ENCODE measurements at regions not wholly inside any gene's neighbourhood (a gene's known extent, or its start where the extent isn't known, plus 50 kb on each side); places are given as distances from the start of the nearest gene placed in this dataset.
A peak's percentile ranks its signal among the peaks of the same experiment; 100 is the strongest.

GRCh38 chr7:25384788-25385505 lies 156.7 kb upstream of the NPVF start:
- TF ChIP-seq POLR2A (IDR thresholded peaks at IDR 0.05; ENCODE audit: low read depth, low read length), result no peak
- FAIRE-seq (no peak), DNase-seq (ENCODE audit: insufficient read length, low spot score) (no peak)

DNA sequence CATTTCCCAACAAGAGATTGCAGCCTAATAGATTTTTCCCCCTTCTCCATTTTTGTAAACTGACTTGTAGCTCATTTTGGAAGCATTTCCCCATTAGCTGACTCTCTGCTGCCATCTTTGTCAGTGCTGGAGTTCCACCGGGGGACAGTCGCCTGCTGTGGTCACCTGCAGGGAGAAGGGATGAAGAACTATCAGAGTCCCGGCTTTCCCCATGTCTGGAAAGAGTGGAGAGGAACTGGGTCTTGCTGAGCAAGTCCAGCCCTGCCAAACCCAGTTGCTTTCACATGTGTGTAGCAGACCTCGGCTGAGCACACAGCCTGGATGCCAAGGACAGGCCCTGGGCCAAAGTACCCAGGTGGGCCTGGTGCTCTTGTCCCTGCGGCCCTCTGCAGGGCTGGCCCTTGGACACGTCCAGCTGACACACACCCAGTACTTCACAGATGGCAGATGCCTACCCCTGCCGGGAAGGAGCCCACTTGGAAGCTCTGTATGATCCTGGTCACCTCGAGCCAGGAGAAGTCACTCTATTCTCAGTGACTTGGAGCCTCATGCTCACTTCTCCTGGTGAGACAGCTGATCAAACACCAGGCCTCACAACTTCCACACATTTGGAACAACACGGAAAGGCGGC lies 157.3 kb upstream of the NPVF start:
- no peak for TF ChIP-seq POLR2AphosphoS5 (IDR thresholded peaks at IDR 0.05; ENCODE audit: low read depth, low read length)
- no peak for TF ChIP-seq SPI1 (IDR thresholded peaks at IDR 0.05; ENCODE audit: low read depth, low read length)
- TF ChIP-seq POLR2A (IDR thresholded peaks at IDR 0.05; ENCODE audit: low read depth, low read length), result no peak
- no peak for TF ChIP-seq POU2F2 (IDR thresholded peaks at IDR 0.05; ENCODE audit: low read depth, low read length)
- TF ChIP-seq PAX5 (IDR thresholded peaks at IDR 0.05; ENCODE audit: insufficient read depth, low read length, severe bottlenecking), result no peak
- TF ChIP-seq TAF1 (IDR thresholded peaks at IDR 0.05; ENCODE audit: low read depth, low read length), result no peak
- FAIRE-seq (no peak), DNase-seq (ENCODE audit: insufficient read length, low spot score) (no peak)

GRCh38 chr7:25386311-25386744 lies 158.0 kb upstream of the NPVF start:
- DNase-seq (ENCODE audit: insufficient read length, low spot score), result no peak
- no peak for TF ChIP-seq TAF1 (IDR thresholded peaks at IDR 0.05; ENCODE audit: low read depth, low read length)
- no peak for TF ChIP-seq PAX5 (IDR thresholded peaks at IDR 0.05; ENCODE audit: insufficient read depth, low read length, severe bottlenecking)
- no peak for TF ChIP-seq POLR2AphosphoS5 (IDR thresholded peaks at IDR 0.05; ENCODE audit: low read depth, low read length)
- peak; percentile 63; the same call in 1 of the 2 replicates for TF ChIP-seq SPI1 (IDR thresholded peaks at IDR 0.05; ENCODE audit: low read depth, low read length)
- no peak for TF ChIP-seq POLR2A (IDR thresholded peaks at IDR 0.05; ENCODE audit: low read depth, low read length)
- no peak for TF ChIP-seq POU2F2 (IDR thresholded peaks at IDR 0.05; ENCODE audit: low read depth, low read length)
- FAIRE-seq, result no peak

DNA sequence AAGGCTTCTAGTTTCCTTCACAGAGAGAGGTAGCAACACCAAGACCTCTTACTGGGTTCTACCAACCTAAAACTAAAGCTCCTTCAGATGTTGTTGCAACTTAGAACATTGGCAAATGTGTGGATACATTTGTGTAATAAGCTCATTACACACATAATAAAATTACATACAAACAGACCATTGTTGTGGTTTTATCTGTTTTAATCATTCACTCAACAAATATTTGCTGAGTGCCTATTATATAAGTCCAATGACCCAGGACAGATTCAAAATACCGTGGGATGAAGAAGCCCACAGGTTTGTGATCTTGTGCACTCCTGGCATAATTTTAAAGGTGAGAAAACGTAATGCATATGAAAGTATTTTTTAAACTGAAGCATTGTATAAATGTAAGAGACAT lies 160.4 kb upstream of the NPVF start:
- FAIRE-seq (no peak), DNase-seq (ENCODE audit: insufficient read length, low spot score) (no peak)
- TF ChIP-seq SPI1 (IDR thresholded peaks at IDR 0.05; ENCODE audit: low read depth, low read length) (no peak), POLR2AphosphoS5 (IDR thresholded peaks at IDR 0.05; ENCODE audit: low read depth, low read length) (no peak), POU2F2 (IDR thresholded peaks at IDR 0.05; ENCODE audit: low read depth, low read length) (no peak), TAF1 (IDR thresholded peaks at IDR 0.05; ENCODE audit: low read depth, low read length) (no peak), POLR2A (IDR thresholded peaks at IDR 0.05; ENCODE audit: low read depth, low read length) (no peak), PAX5 (IDR thresholded peaks at IDR 0.05; ENCODE audit: insufficient read depth, low read length, severe bottlenecking) (no peak)

- DNase-seq (ENCODE audit: insufficient read length, low spot score) (no peak), FAIRE-seq (no peak)
- TF ChIP-seq POU2F2 (IDR thresholded peaks at IDR 0.05; ENCODE audit: low read depth, low read length), result no peak
Observed at GRCh38 chr7:25389489-25390106, 161.3 kb upstream of the NPVF start.

DNA sequence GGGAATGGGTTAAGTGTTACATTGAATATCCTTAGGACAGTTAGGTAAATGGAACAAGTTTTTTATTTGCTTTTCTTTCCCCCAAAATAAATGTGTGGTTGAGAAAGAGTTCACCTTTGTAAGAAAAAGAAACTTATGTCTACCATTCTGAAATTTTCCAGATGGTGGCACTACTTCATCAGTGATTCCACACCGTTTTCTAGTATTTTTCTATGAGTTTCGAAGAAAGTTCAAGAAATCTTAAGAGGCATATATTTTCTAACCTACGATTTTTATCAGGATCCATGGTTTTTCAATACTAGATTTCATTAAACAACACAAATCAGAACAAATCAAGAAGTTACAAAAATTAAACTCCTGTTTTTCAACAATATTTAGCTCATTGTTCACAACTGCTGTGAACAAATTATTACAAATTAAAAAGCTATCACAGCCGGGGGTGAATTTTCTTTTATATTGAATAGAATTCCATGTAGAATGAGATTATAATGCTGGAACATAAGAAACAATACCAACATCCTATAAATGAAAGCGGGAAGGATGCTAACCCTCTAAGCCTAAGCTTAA lies 163.1 kb upstream of the NPVF start:
- FAIRE-seq, result no peak
- TF ChIP-seq POU2F2 (IDR thresholded peaks at IDR 0.05; ENCODE audit: low read depth, low read length), result no peak
- TF ChIP-seq TAF1 (IDR thresholded peaks at IDR 0.05; ENCODE audit: low read depth, low read length), result no peak
- no peak for TF ChIP-seq SPI1 (IDR thresholded peaks at IDR 0.05; ENCODE audit: low read depth, low read length)
- TF ChIP-seq PAX5 (IDR thresholded peaks at IDR 0.05; ENCODE audit: insufficient read depth, low read length, severe bottlenecking), result no peak
- TF ChIP-seq POLR2AphosphoS5 (IDR thresholded peaks at IDR 0.05; ENCODE audit: low read depth, low read length), result no peak
- no peak for TF ChIP-seq POLR2A (IDR thresholded peaks at IDR 0.05; ENCODE audit: low read depth, low read length)
- no peak for DNase-seq (ENCODE audit: insufficient read length, low spot score)

- TF ChIP-seq POU2F2 (IDR thresholded peaks at IDR 0.05; ENCODE audit: low read depth, low read length) (no peak), TAF1 (IDR thresholded peaks at IDR 0.05; ENCODE audit: low read depth, low read length) (no peak), POLR2A (IDR thresholded peaks at IDR 0.05; ENCODE audit: low read depth, low read length) (no peak), SPI1 (IDR thresholded peaks at IDR 0.05; ENCODE audit: low read depth, low read length) (no peak), PAX5 (IDR thresholded peaks at IDR 0.05; ENCODE audit: insufficient read depth, low read length, severe bottlenecking) (no peak), POLR2AphosphoS5 (IDR thresholded peaks at IDR 0.05; ENCODE audit: low read depth, low read length) (no peak)
- no peak for DNase-seq (ENCODE audit: insufficient read length, low spot score)
- FAIRE-seq, result no peak
Observed at GRCh38 chr7:25391961-25392587, 163.8 kb upstream of the NPVF start.

- no peak for DNase-seq (ENCODE audit: insufficient read length, low spot score)
- FAIRE-seq, result no peak
Observed at GRCh38 chr7:25392588-25393338, 164.5 kb upstream of the NPVF start.

DNA sequence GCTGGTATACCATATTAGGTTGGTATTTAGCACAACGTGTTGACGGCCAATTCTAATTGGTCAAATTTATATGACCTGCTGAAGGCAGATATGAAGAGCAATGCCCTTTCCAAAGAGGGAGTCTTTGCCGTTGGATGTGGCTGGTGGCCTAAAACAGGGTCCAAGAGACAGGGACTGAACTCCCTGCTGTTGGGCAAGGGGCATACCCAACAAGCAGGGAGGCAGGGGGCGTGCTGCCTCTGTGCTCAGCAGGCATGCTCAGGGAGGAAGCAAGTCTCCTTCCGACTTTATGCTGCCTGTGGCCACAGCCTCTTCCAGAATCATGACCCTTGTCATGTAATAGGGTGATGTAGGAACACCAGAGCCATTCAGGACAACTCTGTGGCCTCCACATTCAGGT lies 167.7 kb upstream of the NPVF start:
- no peak for TF ChIP-seq POLR2A (IDR thresholded peaks at IDR 0.05; ENCODE audit: low read depth, low read length)

More at GRCh38 chr7:25392588-25393338, 164.5 kb upstream of the NPVF start:
- TF ChIP-seq SPI1 (IDR thresholded peaks at IDR 0.05; ENCODE audit: low read depth, low read length) (no peak), POU2F2 (IDR thresholded peaks at IDR 0.05; ENCODE audit: low read depth, low read length) (no peak), TAF1 (IDR thresholded peaks at IDR 0.05; ENCODE audit: low read depth, low read length) (no peak), POLR2A (IDR thresholded peaks at IDR 0.05; ENCODE audit: low read depth, low read length) (no peak), PAX5 (IDR thresholded peaks at IDR 0.05; ENCODE audit: insufficient read depth, low read length, severe bottlenecking) (no peak), POLR2AphosphoS5 (IDR thresholded peaks at IDR 0.05; ENCODE audit: low read depth, low read length) (no peak)

More for the DNA sequence above, 167.7 kb upstream of the NPVF start:
- DNase-seq (ENCODE audit: insufficient read length, low spot score), result no peak
- FAIRE-seq, result no peak
